GM21825 (cell line): ENCODE measurements at regions not wholly inside any gene's neighbourhood (a gene's known extent, or its start where the extent isn't known, plus 50 kb on each side); places are given as distances from the start of the nearest gene placed in this dataset.
"Not testable (repeated sequence)": the region's sequence is repeated elsewhere in the genome, so short reads cannot be mapped to it uniquely, and the experiment has no call there.

ENCODE experiments used
- ATAC-seq: cut with Tn5 transposase; IDR thresholded peaks from one replicate; pipeline ENCODE4 v1.9.1; 2021; ENCODE audit warnings: mild to moderate bottlenecking, moderate library complexity; ENCODE audit not compliant: unreplicated experiment

GRCh38 chr2:87565116-87565515 is 182.8 kb upstream of the PLGLB2 start:
- not testable (repeated sequence) for ATAC-seq

- ATAC-seq, result not testable (repeated sequence)
These were observed 181.4 kb upstream of the PLGLB2 start for GRCh38 chr2:87566531-87566930.

- ATAC-seq, result not testable (repeated sequence)
These were observed 180.8 kb upstream of the PLGLB2 start for GRCh38 chr2:87567093-87567492.

- ATAC-seq, result not testable (repeated sequence)
These were observed 180.0 kb upstream of the PLGLB2 start for GRCh38 chr2:87567912-87568311.

GRCh38 chr2:87568554-87569278 is 179.2 kb upstream of the PLGLB2 start:
- not testable (repeated sequence) for ATAC-seq

GRCh38 chr2:87569689-87570397 is 178.0 kb upstream of the PLGLB2 start:
- not testable (repeated sequence) for ATAC-seq

GRCh38 chr2:87571889-87572465 is 175.9 kb upstream of the PLGLB2 start:
- not testable (repeated sequence) for ATAC-seq

- ATAC-seq, result not testable (repeated sequence)
These were observed 175.0 kb upstream of the PLGLB2 start for GRCh38 chr2:87572906-87573305.

GRCh38 chr2:87573386-87574192 is 174.3 kb upstream of the PLGLB2 start:
- ATAC-seq, result not testable (repeated sequence)

- ATAC-seq, result not testable (repeated sequence)
These were observed 173.4 kb upstream of the PLGLB2 start for GRCh38 chr2:87574193-87575119.

GRCh38 chr2:87575138-87575537 is 172.7 kb upstream of the PLGLB2 start:
- ATAC-seq, result not testable (repeated sequence)

GRCh38 chr2:87577358-87577757 is 170.5 kb upstream of the PLGLB2 start:
- ATAC-seq, result not testable (repeated sequence)

GRCh38 chr2:87582152-87582551 is 165.7 kb upstream of the PLGLB2 start:
- ATAC-seq, result not testable (repeated sequence)

GRCh38 chr2:87582579-87582978 is 165.3 kb upstream of the PLGLB2 start:
- ATAC-seq, result not testable (repeated sequence)

- not testable (repeated sequence) for ATAC-seq
These were observed 164.5 kb upstream of the PLGLB2 start for GRCh38 chr2:87583370-87583769.

GRCh38 chr2:87583803-87584202 is 164.1 kb upstream of the PLGLB2 start:
- ATAC-seq, result not testable (repeated sequence)

- not testable (repeated sequence) for ATAC-seq
These were observed 163.5 kb upstream of the PLGLB2 start for GRCh38 chr2:87584268-87584906.

- ATAC-seq, result not testable (repeated sequence)
These were observed 160.0 kb upstream of the PLGLB2 start for GRCh38 chr2:87587934-87588333.

- ATAC-seq, result not testable (repeated sequence)
These were observed 154.9 kb upstream of the PLGLB2 start for GRCh38 chr2:87592974-87593373.
